ENCODE measurements at regions not wholly inside any gene's neighbourhood (a gene's known extent, or its start where the extent isn't known, plus 50 kb on each side); places are given as distances from the start of the nearest gene placed in this dataset.
A peak's percentile ranks its signal among the peaks of the same experiment; 100 is the strongest.
"Not testable (repeated sequence)": the region's sequence is repeated elsewhere in the genome, so short reads cannot be mapped to it uniquely, and the experiment has no call there.

DNA sequence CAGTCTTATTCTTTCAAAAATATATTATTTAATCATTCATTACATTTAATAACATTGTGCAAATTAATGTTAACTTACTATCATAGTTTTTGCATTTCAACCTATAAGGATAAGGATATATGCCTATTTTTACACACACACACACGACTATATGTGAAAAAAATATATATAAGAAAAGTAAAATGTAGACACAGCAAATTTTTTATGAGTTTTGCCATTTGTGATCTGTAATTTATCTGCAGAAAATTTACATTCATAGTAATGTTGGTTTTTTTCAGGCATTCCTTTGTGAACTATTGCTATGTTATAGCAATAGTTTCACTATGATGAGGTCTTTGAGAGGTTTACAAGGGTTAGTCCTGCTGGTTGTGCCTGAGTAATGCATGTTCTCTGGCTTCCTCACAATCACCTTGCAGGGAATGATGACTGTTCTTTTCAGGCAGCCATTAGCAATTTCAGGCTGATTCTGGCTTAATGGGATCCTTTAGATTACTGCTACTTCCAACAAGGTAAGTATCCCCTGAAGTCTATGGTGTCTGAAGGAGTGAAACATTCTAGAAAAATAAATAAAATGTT, 183.7 kb upstream of the CDK1 start:
- TF ChIP-seq, protein P1, sequence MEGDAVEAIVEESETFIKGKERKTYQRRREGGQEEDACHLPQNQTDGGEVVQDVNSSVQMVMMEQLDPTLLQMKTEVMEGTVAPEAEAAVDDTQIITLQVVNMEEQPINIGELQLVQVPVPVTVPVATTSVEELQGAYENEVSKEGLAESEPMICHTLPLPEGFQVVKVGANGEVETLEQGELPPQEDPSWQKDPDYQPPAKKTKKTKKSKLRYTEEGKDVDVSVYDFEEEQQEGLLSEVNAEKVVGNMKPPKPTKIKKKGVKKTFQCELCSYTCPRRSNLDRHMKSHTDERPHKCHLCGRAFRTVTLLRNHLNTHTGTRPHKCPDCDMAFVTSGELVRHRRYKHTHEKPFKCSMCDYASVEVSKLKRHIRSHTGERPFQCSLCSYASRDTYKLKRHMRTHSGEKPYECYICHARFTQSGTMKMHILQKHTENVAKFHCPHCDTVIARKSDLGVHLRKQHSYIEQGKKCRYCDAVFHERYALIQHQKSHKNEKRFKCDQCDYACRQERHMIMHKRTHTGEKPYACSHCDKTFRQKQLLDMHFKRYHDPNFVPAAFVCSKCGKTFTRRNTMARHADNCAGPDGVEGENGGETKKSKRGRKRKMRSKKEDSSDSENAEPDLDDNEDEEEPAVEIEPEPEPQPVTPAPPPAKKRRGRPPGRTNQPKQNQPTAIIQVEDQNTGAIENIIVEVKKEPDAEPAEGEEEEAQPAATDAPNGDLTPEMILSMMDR (IDR thresholded peaks at IDR 0.05): peak in 1 of 6 experiments; percentile 37
- no peak for TF ChIP-seq POLR2A (IDR thresholded peaks at IDR 0.05)
- no peak overlapping the region for H3K4me3 ChIP-seq
- no peaks in the 10 kb centered on the region for H3K36me3 ChIP-seq
- DNase-seq: no peak
- H3K4me1 ChIP-seq: no peaks in the 10 kb centered on the region
- no peak overlapping the region for H3K27ac ChIP-seq
- H3K27me3 ChIP-seq: no peaks in the 10 kb centered on the region
- WGBS, 2 donors: 85 to 88% methylated on average over 1 of the region's 1 CpG
- H3K9me3 ChIP-seq: no peaks in the 10 kb centered on the region
- intact Hi-C loops (cut with DNase I): no loop called here

- intact Hi-C loops (cut with DNase I): no loop called here
Observed at GRCh38 chr10:60591119-60591518, 187.2 kb upstream of the CDK1 start.

GRCh38 chr10:60589376-60589775, 188.9 kb upstream of the CDK1 start:
- TF ChIP-seq, protein P1 (IDR thresholded peaks at IDR 0.05): no peak
- TF ChIP-seq POLR2A (IDR thresholded peaks at IDR 0.05): no peak
- Histone ChIP-seq H3K27me3 (no peaks in the 10 kb centered on the region), H3K9me3 (no peaks in the 10 kb centered on the region), H3K27ac (no peak overlapping the region), H3K4me1 (no peaks in the 10 kb centered on the region), H3K4me3 (no peak overlapping the region), H3K36me3 (no peaks in the 10 kb centered on the region)
- no peak for DNase-seq
- 68 to 74% methylated on average over 2 of the region's 2 CpGs for WGBS, 2 donors
- intact Hi-C loops (cut with DNase I): no loop called here

More at GRCh38 chr10:60591119-60591518, 187.2 kb upstream of the CDK1 start:
- no peaks in the 10 kb centered on the region for H3K36me3 ChIP-seq
- H3K27ac ChIP-seq: no peak overlapping the region
- no peak for DNase-seq
- TF ChIP-seq POLR2A (IDR thresholded peaks at IDR 0.05): no peak
- TF ChIP-seq, protein P1 (IDR thresholded peaks at IDR 0.05): no peak
- H3K9me3 ChIP-seq: no peaks in the 10 kb centered on the region
- H3K27me3 ChIP-seq: no peaks in the 10 kb centered on the region
- 94 to 96% methylated on average over 2 of the region's 2 CpGs for WGBS, 2 donors
- no peaks in the 10 kb centered on the region for H3K4me1 ChIP-seq
- no peak overlapping the region for H3K4me3 ChIP-seq

DNA sequence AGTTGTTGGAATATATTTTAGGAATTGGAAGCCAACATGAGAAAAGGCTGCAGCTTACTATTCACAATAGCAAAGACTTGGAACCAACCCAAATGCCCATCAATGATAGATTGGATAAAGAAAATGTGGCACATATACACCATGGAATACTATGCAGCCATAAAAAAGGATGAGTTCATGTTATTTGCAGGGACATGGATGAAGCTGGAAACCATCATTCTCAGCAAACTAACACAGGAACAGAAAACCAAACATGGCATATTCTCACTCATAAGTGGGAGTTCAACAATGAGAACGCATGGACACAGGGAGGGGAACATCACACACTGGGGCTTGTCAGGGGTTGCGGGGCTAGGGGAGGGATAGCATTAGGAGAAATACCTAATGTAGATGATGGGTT, 192.1 kb upstream of the ANK3 start:
- H3K27me3 ChIP-seq; H3K27ac ChIP-seq; H3K36me3 ChIP-seq; H3K4me1 ChIP-seq; H3K4me3 ChIP-seq; intact Hi-C loops (cut with DNase I); DNase-seq; H3K9me3 ChIP-seq: not testable (repeated sequence)
- WGBS, 2 donors: 91 to 96% methylated on average over 2 of the region's 2 CpGs

DNA sequence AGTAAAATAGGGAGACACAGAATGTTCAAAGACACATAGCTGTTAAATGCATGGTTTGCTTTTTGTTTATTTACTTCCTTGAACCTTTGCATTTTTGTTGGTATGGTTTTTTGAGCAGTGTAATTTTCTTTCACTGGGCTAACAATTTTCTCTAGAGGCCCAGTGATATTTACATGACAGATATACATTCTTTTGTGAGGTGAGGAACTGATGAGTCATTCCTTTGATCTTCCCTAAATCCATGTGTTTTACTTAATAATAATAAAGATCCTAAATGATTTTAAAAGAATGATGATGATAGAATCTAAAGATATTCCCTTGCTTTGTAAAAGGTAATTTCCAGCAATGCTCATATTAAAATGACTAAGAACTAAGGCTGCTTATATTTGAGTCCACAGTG, 188.5 kb upstream of the ANK3 start:
- intact Hi-C loops (cut with DNase I): no loop called here
- H3K9me3 ChIP-seq: no peaks in the 10 kb centered on the region

More for the DNA sequence above, 188.5 kb upstream of the ANK3 start:
- Histone ChIP-seq H3K27me3 (no peaks in the 10 kb centered on the region), H3K36me3 (no peaks in the 10 kb centered on the region), H3K4me3 (no peak overlapping the region), H3K27ac (no peak overlapping the region), H3K4me1 (peaks cover 0 to 9% (median 3%) of the 10 kb centered on the region in 3 donors)
- no peak for TF ChIP-seq POLR2A (IDR thresholded peaks at IDR 0.05)
- TF ChIP-seq, protein P1 (IDR thresholded peaks at IDR 0.05): no peak
- DNase-seq: no peak

All from esophagus squamous epithelium (tissue), 5 donors.